HepG2 (cell line): ENCODE measurements at regions not wholly inside any gene's neighbourhood (a gene's known extent, or its start where the extent isn't known, plus 50 kb on each side); places are given as distances from the start of the nearest gene placed in this dataset.

Source experiments
- EZH2 ChIP-seq: conservative IDR thresholded peaks from 2 replicates; pipeline ENCODE4 v1.6.1; 2012; ENCODE audit warnings: mild to moderate bottlenecking, low read depth, low read length, moderate library complexity
- POLR2A ChIP-seq, 2 experiments: IDR thresholded peaks; 2 replicates each; pipeline ENCODE4 v1.6.1; 2011; ENCODE audit warnings: low read depth in 2 of 2, low read length in 2 of 2, mild to moderate bottlenecking in 1 of 2, moderate library complexity in 1 of 2; ENCODE audit not compliant: insufficient read depth in 1 of 2
- TAF1 ChIP-seq: sonication (generic); formaldehyde crosslinking; IDR thresholded peaks from 2 replicates; pipeline ENCODE4 v1.4.0; 2020; ENCODE audit warnings: missing genetic modification reagents
- ZFP36 ChIP-seq: fragments of 150-350 bp; IDR thresholded peaks from 2 replicates; pipeline ENCODE4 v1.6.1; 2018; ENCODE audit warnings: borderline replicate concordance, low read length, low read depth; ENCODE audit not compliant: partially characterized antibody

GRCh38 chr6:91276315-91276714 is 689.4 kb upstream of the MAP3K7 start:
- no peak for TF ChIP-seq ZFP36
- TF ChIP-seq EZH2, result no peak
- TF ChIP-seq POLR2A (IDR thresholded peaks at IDR 0.05; ENCODE audit: insufficient read depth in 1 of 2, low read depth in 2 of 2, low read length in 2 of 2), result no peak
- no peak for TF ChIP-seq TAF1
